ENCODE measurements at regions not wholly inside any gene's neighbourhood (a gene's known extent, or its start where the extent isn't known, plus 50 kb on each side); places are given as distances from the start of the nearest gene placed in this dataset.

GRCh38 chr2:51899643-51900042, 867.7 kb upstream of the NRXN1 start:
- no peak for TF ChIP-seq CEBPB (IDR thresholded peaks at IDR 0.05; ENCODE audit: borderline replicate concordance in 1 of 2, low read depth in 2 of 2, low read length in 2 of 2)
- TF ChIP-seq EZH2 (IDR thresholded peaks at IDR 0.05; ENCODE audit: borderline replicate concordance, control insufficient read depth, low read depth, low read length): no peak
- TF ChIP-seq USF2 (IDR thresholded peaks at IDR 0.05; ENCODE audit: borderline replicate concordance, low read depth, low read length): no peak
- no peak for TF ChIP-seq CHD2 (IDR thresholded peaks at IDR 0.05; ENCODE audit: borderline replicate concordance, low read depth, low read length)
- no peak for TF ChIP-seq BCLAF1 (IDR thresholded peaks at IDR 0.05)
- TF ChIP-seq ETV6 (conservative IDR thresholded peaks at IDR 0.05 in 1 of 2, IDR thresholded peaks at IDR 0.05 in 1 of 2; ENCODE audit: borderline replicate concordance in 1 of 2, low read depth in 1 of 2): no peak
